HCT116 (cell line): ENCODE measurements at regions not wholly inside any gene's neighbourhood (a gene's known extent, or its start where the extent isn't known, plus 50 kb on each side); places are given as distances from the start of the nearest gene placed in this dataset.

Source experiments
- ATAC-seq: fragments of 200-7000 bp; cut with Tn5 transposase; 2 replicates; pipeline ENCODE4 v1.9.1; 2020; ENCODE audit warnings: mild to moderate bottlenecking, moderate library complexity
- BruUV-seq: library from RNA; stranded (reverse); fragments of 400-500 nt; replicated peaks from 2 replicates; lab custom pipeline; 2021; lab: Mats Ljungman, UMichigan
- CTCF ChIA-PET: fragments of 300-600 bp; sonication (Branson Sonifier 250); formaldehyde crosslinking; loops from one replicate; lab custom pipeline; 2021; ENCODE audit warnings: antibody characterized with exemption; lab: Charles Lee
- POLR2A ChIA-PET: fragments of 300-600, 350-600 bp; sonication (Branson Sonifier 250); formaldehyde crosslinking; loops from one replicate; lab custom pipeline; 2021; ENCODE audit warnings: antibody characterized with exemption; lab: Charles Lee
- RAD21 ChIA-PET, 2 experiments: fragments of 300-600 bp; sonication (Branson Sonifier 250); formaldehyde crosslinking; loops; one replicate each; lab custom pipeline; 2023; ENCODE audit warnings: low total read pairs in 2 of 2; ENCODE audit not compliant: uncharacterized antibody in 2 of 2, unreplicated experiment in 2 of 2, low non-redundant PET in 1 of 2; lab: Charles Lee
- DNase-seq: peaks from one replicate; pipeline ENCODE4 v3.0.0-alpha.2; 2010; ENCODE audit warnings: low read depth, low spot score
- H2AFZ ChIP-seq: fragments of 200-600 bp; shearing (Covaris generic), sonication (generic); 2 replicates; pipeline ENCODE4 v1.6.1; 2017; ENCODE audit warnings: low read depth, mixed run types, mixed read lengths, antibody characterized with exemption, low read length; ENCODE audit not compliant: poor library complexity, severe bottlenecking
- H3K27ac ChIP-seq: 2 replicates; pipeline ENCODE4 v1.5.1; 2012; ENCODE audit warnings: low read depth, low read length
- H3K27me3 ChIP-seq: fragments of 200-600 bp; sonication (generic); 2 replicates; pipeline ENCODE4 v1.6.1; 2016; ENCODE audit warnings: mixed run types, low read length, mixed read lengths; ENCODE audit not compliant: insufficient read depth
- H3K36me3 ChIP-seq, 2 experiments: fragments of 200-500 bp in 1 of 2; fragments of 200-600 bp in 1 of 2; sonication (Bioruptor generic) in 1 of 2; sonication (generic) in 1 of 2; 2 replicates each; pipeline versions ENCODE4 v1.5.1 to v1.6.1; 2014 to 2016; ENCODE audit warnings: low read length in 2 of 2, inconsistent platforms in 1 of 2, mixed read lengths in 1 of 2, mixed run types in 1 of 2; ENCODE audit not compliant: insufficient read depth in 2 of 2, control insufficient read depth in 1 of 2
- H3K4me1 ChIP-seq, 2 experiments: fragments of 200-600 bp in 1 of 2; sonication (generic) in 1 of 2; 2 replicates each; pipeline versions ENCODE4 v1.5.1 to v1.6.1; 2012 to 2017; ENCODE audit warnings: low read length in 2 of 2, inconsistent platforms in 1 of 2, mild to moderate bottlenecking in 1 of 2, mixed read lengths in 1 of 2, mixed run types in 1 of 2, moderate library complexity in 1 of 2; ENCODE audit not compliant: insufficient read depth in 2 of 2, control insufficient read depth in 1 of 2
- H3K4me2 ChIP-seq: fragments of 200-600 bp; sonication (generic); 2 replicates; pipeline ENCODE4 v1.6.1; 2017; ENCODE audit warnings: mixed run types, low read length, mixed read lengths
- H3K4me3 ChIP-seq, 2 experiments: fragments of 200-600 bp in 1 of 2; sonication (generic) in 1 of 2; replicated peaks in 1 of 2; 2 replicates each; pipeline ENCODE4 v1.5.1; 2011 to 2016; ENCODE audit warnings: low read length in 2 of 2, control low read depth in 1 of 2, low read depth in 1 of 2, mild to moderate bottlenecking in 1 of 2, mixed read lengths in 1 of 2, mixed run types in 1 of 2
- H3K79me2 ChIP-seq: fragments of 200-600 bp; sonication (generic); 2 replicates; pipeline ENCODE4 v1.6.1; 2017; ENCODE audit warnings: mild to moderate bottlenecking, mixed run types, low read length, moderate library complexity, mixed read lengths; ENCODE audit not compliant: insufficient read depth
- H3K9ac ChIP-seq: fragments of 200-600 bp; sonication (generic); 2 replicates; pipeline ENCODE4 v1.6.1; 2016; ENCODE audit warnings: low read length, mixed read lengths
- H3K9me2 ChIP-seq: fragments of 200-600 bp; sonication (generic), shearing (Covaris generic); 2 replicates; pipeline ENCODE4 v1.6.1; 2017; ENCODE audit warnings: mixed run types, mild to moderate bottlenecking, moderate library complexity; ENCODE audit not compliant: insufficient read depth
- H3K9me3 ChIP-seq, 2 experiments: fragments of 200-500 bp in 1 of 2; fragments of 200-600 bp in 1 of 2; sonication (Bioruptor generic) in 1 of 2; sonication (generic) in 1 of 2; 2 replicates each; pipeline ENCODE4 v1.6.1; 2014 to 2017; ENCODE audit warnings: low read length in 2 of 2, mixed read lengths in 2 of 2, inconsistent platforms in 1 of 2, low read depth in 1 of 2, mild to moderate bottlenecking in 1 of 2, mixed run types in 1 of 2, moderate library complexity in 1 of 2; ENCODE audit not compliant: control insufficient read depth in 1 of 2, insufficient read depth in 1 of 2
- H4K20me1 ChIP-seq: fragments of 200-600 bp; sonication (generic), shearing (Covaris generic); 2 replicates; pipeline ENCODE4 v1.6.1; 2017; ENCODE audit warnings: mixed run types, mild to moderate bottlenecking, moderate library complexity; ENCODE audit not compliant: insufficient read depth
- CBX3 ChIP-seq: IDR thresholded peaks from 2 replicates; pipeline ENCODE4 v1.6.1; 2012; ENCODE audit warnings: low read depth
- EGR1 ChIP-seq: IDR thresholded peaks from 2 replicates; pipeline ENCODE4 v1.6.1; 2012; ENCODE audit warnings: low read depth
- ELF1 ChIP-seq: IDR thresholded peaks from 2 replicates; pipeline ENCODE4 v1.6.1; 2012; ENCODE audit warnings: low read depth, borderline replicate concordance
- EZH2 ChIP-seq: fragments of 200-600 bp; sonication (generic); IDR thresholded peaks from 2 replicates; pipeline ENCODE4 v1.6.1; 2017; ENCODE audit warnings: antibody characterized with exemption, mixed run types
- JUND ChIP-seq: IDR thresholded peaks from 2 replicates; pipeline ENCODE4 v1.6.1; 2012
- POLR2AphosphoS5 ChIP-seq: IDR thresholded peaks from 2 replicates; pipeline ENCODE4 v1.6.1; 2011; ENCODE audit warnings: mild to moderate bottlenecking, low read depth, low read length, moderate library complexity
- RAD21 ChIP-seq: IDR thresholded peaks from 2 replicates; pipeline ENCODE4 v1.6.1; 2012; ENCODE audit warnings: low read depth, mild to moderate bottlenecking
- SIN3A ChIP-seq: IDR thresholded peaks from 2 replicates; pipeline ENCODE4 v1.6.1; 2012; ENCODE audit warnings: low read depth
- TCF7L2 ChIP-seq: IDR thresholded peaks from 2 replicates; pipeline ENCODE4 v1.7.0; 2011; ENCODE audit warnings: borderline replicate concordance, inconsistent platforms; ENCODE audit not compliant: insufficient read depth, insufficient read length; ENCODE audit errors: extremely low read depth
- YY1 ChIP-seq: IDR thresholded peaks from 2 replicates; pipeline ENCODE4 v1.6.1; 2011; ENCODE audit warnings: low read length, low read depth, moderate library complexity, mild to moderate bottlenecking; ENCODE audit not compliant: insufficient replicate concordance; ENCODE audit errors: extremely low read depth
- ZNF274 ChIP-seq: fragments of 200-500 bp; sonication (Bioruptor generic); IDR thresholded peaks from 2 replicates; pipeline ENCODE4 v1.6.1; 2014; ENCODE audit warnings: mild to moderate bottlenecking, low read depth, low read length, inconsistent platforms
- intact Hi-C: fragments of 100-400 bp; cut with micrococcal nuclease; formaldehyde crosslinking; loops from 2 replicates; pipeline ENCODE4 v1.10.0; 2022
- TF ChIP-seq, protein P1 (sequence below): IDR thresholded peaks from 2 replicates; pipeline ENCODE4 v1.6.1; 2012; ENCODE audit warnings: low read depth
- TF ChIP-seq, protein P2 (sequence below): IDR thresholded peaks from 2 replicates; pipeline ENCODE4 v1.6.1; 2011; ENCODE audit warnings: mild to moderate bottlenecking, low read length, moderate library complexity; ENCODE audit not compliant: insufficient replicate concordance; ENCODE audit errors: extremely low read depth

- ChIA-PET POLR2A (no interaction called here), RAD21 (no interaction called here), CTCF (no interaction called here)
- Histone ChIP-seq H3K4me3 (no peak overlapping the region), H3K9ac (no peak overlapping the region), H3K27ac (no peak overlapping the region), H3K4me1 (peaks cover 4 to 8% of the 10 kb centered on the region in 2 experiments), H3K9me2 (no peaks in the 10 kb centered on the region), H3K27me3 (no peaks in the 10 kb centered on the region), H3K79me2 (no peaks in the 10 kb centered on the region), H2AFZ (no peak overlapping the region), H3K36me3 (no peaks in the 10 kb centered on the region), H3K4me2 (no peak overlapping the region), H4K20me1 (no peaks in the 10 kb centered on the region), H3K9me3 (no peaks in the 10 kb centered on the region)
- intact Hi-C loops, result no loop called here
- TF ChIP-seq EGR1 (no peak), EZH2 (no peak), CBX3 (no peak), JUND (no peak), ZNF274 (no peak), TCF7L2 (no peak), SIN3A (no peak), POLR2AphosphoS5 (no peak), RAD21 (no peak), YY1 (no peak), ELF1 (no peak)
- TF ChIP-seq, protein P1, sequence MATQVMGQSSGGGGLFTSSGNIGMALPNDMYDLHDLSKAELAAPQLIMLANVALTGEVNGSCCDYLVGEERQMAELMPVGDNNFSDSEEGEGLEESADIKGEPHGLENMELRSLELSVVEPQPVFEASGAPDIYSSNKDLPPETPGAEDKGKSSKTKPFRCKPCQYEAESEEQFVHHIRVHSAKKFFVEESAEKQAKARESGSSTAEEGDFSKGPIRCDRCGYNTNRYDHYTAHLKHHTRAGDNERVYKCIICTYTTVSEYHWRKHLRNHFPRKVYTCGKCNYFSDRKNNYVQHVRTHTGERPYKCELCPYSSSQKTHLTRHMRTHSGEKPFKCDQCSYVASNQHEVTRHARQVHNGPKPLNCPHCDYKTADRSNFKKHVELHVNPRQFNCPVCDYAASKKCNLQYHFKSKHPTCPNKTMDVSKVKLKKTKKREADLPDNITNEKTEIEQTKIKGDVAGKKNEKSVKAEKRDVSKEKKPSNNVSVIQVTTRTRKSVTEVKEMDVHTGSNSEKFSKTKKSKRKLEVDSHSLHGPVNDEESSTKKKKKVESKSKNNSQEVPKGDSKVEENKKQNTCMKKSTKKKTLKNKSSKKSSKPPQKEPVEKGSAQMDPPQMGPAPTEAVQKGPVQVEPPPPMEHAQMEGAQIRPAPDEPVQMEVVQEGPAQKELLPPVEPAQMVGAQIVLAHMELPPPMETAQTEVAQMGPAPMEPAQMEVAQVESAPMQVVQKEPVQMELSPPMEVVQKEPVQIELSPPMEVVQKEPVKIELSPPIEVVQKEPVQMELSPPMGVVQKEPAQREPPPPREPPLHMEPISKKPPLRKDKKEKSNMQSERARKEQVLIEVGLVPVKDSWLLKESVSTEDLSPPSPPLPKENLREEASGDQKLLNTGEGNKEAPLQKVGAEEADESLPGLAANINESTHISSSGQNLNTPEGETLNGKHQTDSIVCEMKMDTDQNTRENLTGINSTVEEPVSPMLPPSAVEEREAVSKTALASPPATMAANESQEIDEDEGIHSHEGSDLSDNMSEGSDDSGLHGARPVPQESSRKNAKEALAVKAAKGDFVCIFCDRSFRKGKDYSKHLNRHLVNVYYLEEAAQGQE, result no peak
- TF ChIP-seq, protein P2, sequence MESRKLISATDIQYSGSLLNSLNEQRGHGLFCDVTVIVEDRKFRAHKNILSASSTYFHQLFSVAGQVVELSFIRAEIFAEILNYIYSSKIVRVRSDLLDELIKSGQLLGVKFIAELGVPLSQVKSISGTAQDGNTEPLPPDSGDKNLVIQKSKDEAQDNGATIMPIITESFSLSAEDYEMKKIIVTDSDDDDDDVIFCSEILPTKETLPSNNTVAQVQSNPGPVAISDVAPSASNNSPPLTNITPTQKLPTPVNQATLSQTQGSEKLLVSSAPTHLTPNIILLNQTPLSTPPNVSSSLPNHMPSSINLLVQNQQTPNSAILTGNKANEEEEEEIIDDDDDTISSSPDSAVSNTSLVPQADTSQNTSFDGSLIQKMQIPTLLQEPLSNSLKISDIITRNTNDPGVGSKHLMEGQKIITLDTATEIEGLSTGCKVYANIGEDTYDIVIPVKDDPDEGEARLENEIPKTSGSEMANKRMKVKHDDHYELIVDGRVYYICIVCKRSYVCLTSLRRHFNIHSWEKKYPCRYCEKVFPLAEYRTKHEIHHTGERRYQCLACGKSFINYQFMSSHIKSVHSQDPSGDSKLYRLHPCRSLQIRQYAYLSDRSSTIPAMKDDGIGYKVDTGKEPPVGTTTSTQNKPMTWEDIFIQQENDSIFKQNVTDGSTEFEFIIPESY, result no peak
- ATAC-seq (no peak), DNase-seq (no peak)
- no TSS peak for BruUV-seq
These were observed 92.7 kb downstream of the FAM217A start for GRCh38 chr6:3986241-3986640.
